Karpas-422 (cell line): ENCODE measurements at regions not wholly inside any gene's neighbourhood (a gene's known extent, or its start where the extent isn't known, plus 50 kb on each side); places are given as distances from the start of the nearest gene placed in this dataset.

Source experiments
- DNase-seq: peaks from one replicate; pipeline ENCODE4 v3.0.0-alpha.2; 2015
- H2AFZ ChIP-seq: fragments of 200-600 bp; sonication (generic); 2 replicates; pipeline ENCODE4 v1.6.1; 2014; ENCODE audit warnings: antibody characterized with exemption, low read length, mixed read lengths
- H3K27ac ChIP-seq: fragments of 200-600 bp; sonication (generic); 2 replicates; pipeline ENCODE4 v1.5.1; 2014; ENCODE audit warnings: mild to moderate bottlenecking, low read length, moderate library complexity
- H3K27me3 ChIP-seq: fragments of 200-600 bp; sonication (generic); 2 replicates; pipeline ENCODE4 v1.6.1; 2014; ENCODE audit warnings: low read length, mixed read lengths
- H3K36me3 ChIP-seq: fragments of 200-600 bp; sonication (generic); 2 replicates; pipeline ENCODE4 v1.6.1; 2014; ENCODE audit warnings: low read length, mixed read lengths; ENCODE audit not compliant: insufficient read depth
- H3K4me1 ChIP-seq: fragments of 200-600 bp; sonication (generic); 2 replicates; pipeline ENCODE4 v1.6.1; 2014; ENCODE audit warnings: mild to moderate bottlenecking, low read length, mixed read lengths
- H3K4me2 ChIP-seq: fragments of 200-600 bp; sonication (generic); 2 replicates; pipeline ENCODE4 v1.6.1; 2014; ENCODE audit warnings: low read length, low read depth, mild to moderate bottlenecking; ENCODE audit not compliant: poor library complexity, severe bottlenecking
- H3K4me3 ChIP-seq: fragments of 200-600 bp; sonication (generic); 2 replicates; pipeline ENCODE4 v1.5.1; 2014; ENCODE audit warnings: mild to moderate bottlenecking, antibody characterized with exemption, low read length, mixed read lengths
- H3K79me2 ChIP-seq: fragments of 200-600 bp; sonication (generic); 2 replicates; pipeline ENCODE4 v1.6.1; 2014; ENCODE audit warnings: mild to moderate bottlenecking, low read length, mixed read lengths
- H3K9ac ChIP-seq: fragments of 200-600 bp; sonication (generic); 2 replicates; pipeline ENCODE4 v1.6.0; 2014; ENCODE audit warnings: low read length
- H3K9me2 ChIP-seq: fragments of 200-600 bp; sonication (generic), shearing (Covaris generic); replicated peaks from 2 replicates; pipeline ENCODE4 v1.6.0; 2014; ENCODE audit warnings: mild to moderate bottlenecking, low read length, moderate library complexity; ENCODE audit not compliant: insufficient read depth
- H3K9me3 ChIP-seq: fragments of 300-700, 200-600 bp; sonication (generic); 2 replicates; pipeline ENCODE4 v1.6.1; 2014; ENCODE audit warnings: low read length, mixed read lengths
- H4K20me1 ChIP-seq: fragments of 200-600 bp; sonication (generic); 2 replicates; pipeline ENCODE4 v1.6.1; 2014; ENCODE audit warnings: mild to moderate bottlenecking, antibody characterized with exemption, low read length, low read depth; ENCODE audit not compliant: insufficient read depth

- H3K9me3 ChIP-seq, result no peaks in the 10 kb centered on the region
- 0 out of 2 replicates have a peak, but pooled peaks cover 6% of the 10 kb centered on the region for H3K27me3 ChIP-seq
- no peaks in the 10 kb centered on the region for H4K20me1 ChIP-seq
- no peak overlapping the region for H2AFZ ChIP-seq
- no peaks in the 10 kb centered on the region for H3K4me1 ChIP-seq
- H3K4me2 ChIP-seq, result no peak overlapping the region
- H3K9ac ChIP-seq, result no peak overlapping the region
- no peaks in the 10 kb centered on the region for H3K36me3 ChIP-seq
- no peak overlapping the region for H3K4me3 ChIP-seq
- H3K9me2 ChIP-seq, result no peaks in the 10 kb centered on the region
- no peak overlapping the region for H3K27ac ChIP-seq
- no peak for DNase-seq
- H3K79me2 ChIP-seq, result no peaks in the 10 kb centered on the region
These were observed 57.8 kb upstream of the ZC3H12C start for GRCh38 chr11:110035357-110035756.

GRCh38 chr11:110038201-110038600 is 55.0 kb upstream of the ZC3H12C start:
- H3K4me1 ChIP-seq, result no peaks in the 10 kb centered on the region
- H2AFZ ChIP-seq, result no peak overlapping the region
- H4K20me1 ChIP-seq, result no peaks in the 10 kb centered on the region
- no peaks in the 10 kb centered on the region for H3K9me3 ChIP-seq
- H3K4me3 ChIP-seq, result no peak overlapping the region
- H3K9ac ChIP-seq, result no peak overlapping the region
- H3K4me2 ChIP-seq, result no peak overlapping the region
- no peaks in the 10 kb centered on the region for H3K36me3 ChIP-seq
- 0 out of 2 replicates have a peak, but pooled peaks cover 3% of the 10 kb centered on the region for H3K27me3 ChIP-seq
- no peak overlapping the region for H3K27ac ChIP-seq
- no peaks in the 10 kb centered on the region for H3K9me2 ChIP-seq
- DNase-seq, result no peak
- no peaks in the 10 kb centered on the region for H3K79me2 ChIP-seq
